ENCODE measurements at regions not wholly inside any gene's neighbourhood (a gene's known extent, or its start where the extent isn't known, plus 50 kb on each side); places are given as distances from the start of the nearest gene placed in this dataset.

- intact Hi-C loops (cut with DNase I) = no loop called here
- no peaks in the 10 kb centered on the region for H3K9me3 ChIP-seq
- H3K36me3 ChIP-seq = no peaks in the 10 kb centered on the region
- no peak overlapping the region for H3K27ac ChIP-seq
- H3K4me1 ChIP-seq = no peaks in the 10 kb centered on the region
- no peak for DNase-seq
- 51 to 69% (median 66%) methylated on average over 6 of the region's 6 CpGs for WGBS, 4 donors
- TF ChIP-seq POLR2A (IDR thresholded peaks at IDR 0.05) = no peak
- no peak overlapping the region for H3K4me3 ChIP-seq
- H3K27me3 ChIP-seq = no peaks in the 10 kb centered on the region
- no peak for ATAC-seq
Measured at GRCh38 chr3:103057003-103057402, 622.2 kb downstream of the ZPLD1 start.

DNA sequence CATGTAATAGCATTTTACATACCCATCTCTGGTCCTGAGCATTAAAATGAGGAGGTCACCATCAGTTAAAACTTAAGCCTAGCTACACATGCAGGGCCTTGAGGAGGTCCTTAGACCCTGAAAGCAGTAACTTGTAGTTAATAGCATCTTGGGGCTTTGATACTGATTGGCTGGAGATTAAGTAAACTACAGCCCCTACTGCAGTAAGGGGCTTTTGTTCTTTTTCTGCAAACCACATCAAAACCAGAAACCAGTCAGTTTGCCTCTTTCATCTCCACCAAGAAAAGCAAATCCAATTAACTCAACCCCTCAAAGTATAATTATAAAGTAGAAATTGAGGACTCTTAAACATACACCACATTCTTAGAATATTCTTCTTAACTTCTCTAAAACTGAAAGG lies 622.7 kb downstream of the ZPLD1 start:
- DNase-seq (no peak), ATAC-seq (no peak)
- Histone ChIP-seq H3K9me3 (no peaks in the 10 kb centered on the region), H3K4me1 (no peaks in the 10 kb centered on the region), H3K27me3 (no peaks in the 10 kb centered on the region), H3K4me3 (no peak overlapping the region), H3K27ac (no peak overlapping the region), H3K36me3 (no peaks in the 10 kb centered on the region)
- TF ChIP-seq CTCF (IDR thresholded peaks at IDR 0.05) (no peak), POLR2A (IDR thresholded peaks at IDR 0.05) (no peak)
- intact Hi-C loops (cut with DNase I) = no loop called here

DNA sequence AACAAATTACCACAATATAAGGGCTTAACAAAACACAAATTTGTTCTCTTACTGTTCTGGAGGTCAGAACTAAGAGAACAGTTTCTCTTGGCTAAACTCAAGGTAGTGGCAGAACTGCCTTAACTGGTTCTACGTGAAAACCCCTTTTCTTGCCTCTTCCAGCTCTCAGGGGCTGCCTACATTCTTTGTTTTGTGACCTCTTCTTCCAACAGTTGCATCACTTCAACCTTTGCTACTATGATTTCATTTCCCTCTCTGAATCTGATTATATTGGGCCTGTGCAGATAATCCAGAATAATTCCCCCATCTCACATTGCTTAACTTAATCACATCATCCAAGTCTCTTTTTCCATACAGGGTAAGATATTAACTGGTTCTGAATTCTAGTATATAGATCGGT lies 624.6 kb downstream of the ZPLD1 start:
- H3K4me1 ChIP-seq = no peaks in the 10 kb centered on the region
- H3K27me3 ChIP-seq = no peaks in the 10 kb centered on the region
- H3K9me3 ChIP-seq = no peaks in the 10 kb centered on the region
- no peak for TF ChIP-seq CTCF (IDR thresholded peaks at IDR 0.05)
- no peak for TF ChIP-seq POLR2A (IDR thresholded peaks at IDR 0.05)
- 75 to 84% (median 80%) methylated on average over 2 of the region's 2 CpGs for WGBS, 4 donors
- DNase-seq = no peak
- no peaks in the 10 kb centered on the region for H3K36me3 ChIP-seq
- no peak for ATAC-seq
- intact Hi-C loops (cut with DNase I) = no loop called here
- no peak overlapping the region for H3K27ac ChIP-seq
- H3K4me3 ChIP-seq = no peak overlapping the region

DNA sequence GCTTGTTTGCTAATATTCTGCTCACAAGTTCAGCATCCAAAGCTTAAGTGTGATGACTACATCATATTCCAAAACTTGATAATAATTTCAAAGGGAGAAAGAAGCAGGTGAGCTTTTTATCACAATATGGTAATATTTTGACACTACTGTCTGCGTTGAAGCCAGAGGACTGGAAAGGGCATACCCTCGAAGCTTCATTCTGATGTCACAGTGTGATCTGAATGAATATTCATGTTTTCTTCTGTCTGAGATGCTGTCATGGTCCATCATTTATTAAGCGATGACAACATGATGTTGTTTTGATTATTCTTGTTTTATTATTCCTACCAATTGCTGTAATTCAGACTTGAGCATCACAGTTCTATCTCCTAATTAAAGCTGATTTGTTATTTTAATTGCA lies 625.4 kb downstream of the ZPLD1 start:
- ATAC-seq (no peak), DNase-seq (no peak)
- Histone ChIP-seq H3K27me3 (no peaks in the 10 kb centered on the region), H3K9me3 (no peaks in the 10 kb centered on the region), H3K4me1 (no peaks in the 10 kb centered on the region), H3K36me3 (no peaks in the 10 kb centered on the region), H3K4me3 (no peak overlapping the region), H3K27ac (no peak overlapping the region)
- TF ChIP-seq CTCF (IDR thresholded peaks at IDR 0.05) (no peak), POLR2A (IDR thresholded peaks at IDR 0.05) (no peak)
- 76 to 86% (median 83%) methylated on average over 3 of the region's 3 CpGs for WGBS, 4 donors
- intact Hi-C loops (cut with DNase I) = no loop called here

DNA sequence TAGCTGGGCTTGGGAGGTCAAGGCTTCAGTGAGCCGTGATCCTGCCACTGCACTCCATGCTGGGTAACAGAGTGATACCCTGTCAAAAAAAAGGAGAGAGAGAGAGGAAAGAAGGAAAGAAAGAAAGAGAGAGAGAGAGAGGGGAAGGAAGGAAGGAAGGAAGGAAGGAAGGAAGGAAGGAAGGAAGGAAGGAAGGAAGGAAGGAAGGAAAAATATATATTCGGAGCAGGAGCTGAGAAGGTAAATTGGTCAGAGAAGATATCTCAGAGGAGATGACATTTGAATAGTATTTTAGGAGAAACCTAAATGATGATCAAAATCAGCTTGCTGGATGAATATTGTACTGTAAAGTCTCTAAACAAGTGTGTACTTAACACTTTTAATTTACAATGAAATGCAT lies 633.1 kb downstream of the ZPLD1 start:
- DNase-seq = no peak
- TF ChIP-seq POLR2A (IDR thresholded peaks at IDR 0.05) (no peak), CTCF (IDR thresholded peaks at IDR 0.05) (no peak)
- 76 to 79% (median 78%) methylated on average over 2 of the region's 2 CpGs for WGBS, 4 donors
- Histone ChIP-seq H3K4me3 (no peak overlapping the region), H3K27ac (no peak overlapping the region), H3K27me3 (no peaks in the 10 kb centered on the region), H3K9me3 (no peaks in the 10 kb centered on the region), H3K4me1 (no peaks in the 10 kb centered on the region), H3K36me3 (no peaks in the 10 kb centered on the region)
- ATAC-seq = no peak
- intact Hi-C loops (cut with DNase I) = no loop called here
